Islet precursor cell (in vitro differentiated cells): ENCODE measurements at regions not wholly inside any gene's neighbourhood (a gene's known extent, or its start where the extent isn't known, plus 50 kb on each side); places are given as distances from the start of the nearest gene placed in this dataset.

Experiments used
- DNase-seq: peaks from one replicate; pipeline ENCODE4 v3.0.0-alpha.2; 2018

GRCh38 chr22:48832592-48832991 is 995.1 kb downstream of the BRD1 start:
- DNase-seq, result peak; percentile 35

DNA sequence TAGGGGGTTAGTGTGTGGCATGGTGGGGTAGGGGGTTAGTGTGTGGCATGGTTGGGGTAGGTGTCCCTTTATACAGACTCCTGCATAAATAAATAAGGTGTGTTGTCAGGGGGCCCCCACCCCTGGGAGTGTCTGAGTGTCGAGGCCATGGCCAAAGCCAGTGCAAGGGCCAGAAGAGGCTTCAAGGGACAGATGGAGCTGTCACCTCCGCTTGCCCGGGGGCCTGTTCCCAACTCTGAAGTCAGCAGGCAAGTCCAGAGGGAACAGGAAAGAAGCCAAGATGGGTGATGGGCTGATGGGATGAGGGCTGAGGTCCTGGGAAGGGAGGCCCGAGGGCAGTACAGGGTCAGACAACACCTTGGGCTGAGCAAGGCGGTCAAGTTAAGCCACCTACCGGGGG is 997.8 kb downstream of the BRD1 start:
- peak; percentile 38 for DNase-seq

- no peak for DNase-seq
Observed at GRCh38 chr22:48828688-48829087, 999.0 kb downstream of the BRD1 start.

DNA sequence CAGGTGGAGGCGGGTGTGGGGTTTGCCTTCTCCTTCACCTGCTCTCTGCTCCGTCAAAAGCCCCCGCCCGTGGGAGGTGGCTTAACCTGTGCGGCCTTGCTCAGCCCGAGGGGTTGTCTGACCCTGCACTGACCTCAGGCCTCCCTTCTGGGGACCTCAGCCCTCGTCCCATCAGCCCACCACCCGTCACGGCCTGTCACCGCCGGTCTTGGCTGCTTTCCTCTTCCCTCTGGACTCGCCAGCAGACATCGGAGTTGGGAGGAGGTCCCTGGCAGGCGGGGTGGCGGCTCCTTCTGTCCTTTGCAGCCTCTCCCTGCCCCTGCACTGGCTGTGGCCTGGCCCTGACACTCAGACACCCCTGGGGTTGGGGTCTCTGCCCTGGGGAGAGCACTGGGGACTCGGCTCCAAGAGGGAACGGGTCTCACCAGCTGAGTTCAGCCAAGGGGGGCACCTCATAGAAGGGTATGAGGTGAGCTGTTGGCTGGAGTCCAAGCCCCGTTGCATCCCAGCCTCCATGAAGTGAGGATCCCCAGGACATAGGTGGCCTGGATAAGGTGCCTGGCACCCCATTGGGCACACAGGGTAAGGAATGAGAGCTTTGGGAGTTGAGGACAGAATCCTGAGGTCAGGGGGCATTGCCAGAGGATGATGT is 999.6 kb downstream of the BRD1 start:
- DNase-seq, result peak; percentile 42

DNA sequence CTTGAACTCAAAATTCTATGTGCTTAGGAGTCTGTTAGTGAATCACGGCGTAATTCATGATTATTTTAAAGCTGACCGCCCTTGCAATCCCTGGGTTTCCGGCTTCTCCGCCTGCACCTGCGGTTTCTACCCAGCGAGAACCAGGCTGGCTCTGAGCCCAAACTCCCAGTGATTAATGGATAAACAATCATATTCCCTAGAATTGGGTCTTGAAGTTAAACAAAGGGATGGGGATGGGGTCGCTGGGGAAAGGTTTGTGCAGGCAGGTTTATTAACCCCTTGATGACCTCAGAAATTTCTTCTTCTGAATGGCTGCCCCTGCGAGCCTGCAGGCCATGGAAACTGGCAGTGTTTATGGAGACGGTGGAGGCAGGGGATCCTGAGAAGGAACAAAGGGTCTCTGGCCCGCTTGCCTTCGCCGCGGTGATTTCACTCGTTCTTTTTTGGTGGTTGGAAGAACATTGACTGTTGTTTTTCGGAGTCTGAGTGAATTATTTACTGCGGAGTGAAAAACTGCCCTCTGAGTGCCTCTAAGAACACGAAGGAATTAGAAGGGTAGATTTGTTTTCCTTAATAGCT is 1000.3 kb downstream of the BRD1 start:
- DNase-seq, result no peak

DNA sequence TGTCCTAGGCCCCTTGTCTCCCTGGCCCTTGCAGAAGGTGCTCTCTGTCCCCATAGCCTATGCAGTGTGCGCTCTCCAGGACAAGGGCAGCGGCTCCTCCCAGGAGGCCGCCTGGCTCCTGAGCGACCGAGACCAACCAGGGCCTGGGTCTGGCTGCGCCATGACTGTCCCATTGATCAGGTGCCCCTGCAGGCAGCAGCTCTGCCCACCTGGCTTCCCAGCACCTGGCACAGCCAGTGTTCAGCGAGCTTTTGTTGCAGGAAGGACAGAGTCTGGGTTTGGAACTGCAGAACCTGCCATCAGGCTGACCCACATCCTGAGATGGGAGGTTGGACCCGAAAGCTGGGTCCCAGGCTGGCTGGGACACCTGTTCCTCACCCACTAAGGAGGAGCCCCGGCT is 1001.1 kb downstream of the BRD1 start:
- DNase-seq, result peak; percentile 43

DNA sequence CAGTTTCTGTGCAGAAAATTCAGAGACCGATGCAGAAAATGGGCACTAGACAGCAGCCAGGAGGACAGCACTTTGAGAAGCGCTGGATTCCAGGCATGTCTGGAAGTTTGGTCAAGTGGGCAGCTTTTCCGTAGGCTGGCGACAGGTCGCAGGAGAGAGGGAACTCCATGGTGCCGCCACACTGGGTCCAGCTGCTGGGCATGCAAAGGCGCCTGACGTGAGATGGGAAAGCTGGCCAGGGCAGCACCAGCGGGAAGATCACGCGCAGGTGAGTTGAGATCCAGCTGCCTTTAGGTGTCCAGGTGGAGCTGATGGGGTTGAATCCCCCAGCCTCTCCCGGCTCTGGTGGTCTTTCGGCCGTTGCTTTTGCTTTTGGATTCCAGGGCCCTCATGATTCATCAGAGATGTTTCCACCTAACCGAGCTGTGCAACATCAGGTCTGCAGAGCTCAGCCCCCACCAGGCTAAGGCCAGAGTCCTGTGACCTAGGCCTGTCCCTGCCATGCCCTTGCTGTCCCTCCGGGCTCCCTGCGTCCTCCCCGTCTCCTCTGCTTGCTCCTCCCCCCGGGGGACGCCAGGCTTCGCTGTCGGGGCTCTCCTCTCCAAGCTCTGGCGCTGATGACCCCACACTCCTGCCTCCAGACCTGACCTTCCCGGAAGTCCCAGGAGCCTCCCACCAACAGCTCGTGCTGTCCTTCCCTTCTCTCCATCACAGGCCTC is 1001.7 kb downstream of the BRD1 start:
- no peak for DNase-seq

DNA sequence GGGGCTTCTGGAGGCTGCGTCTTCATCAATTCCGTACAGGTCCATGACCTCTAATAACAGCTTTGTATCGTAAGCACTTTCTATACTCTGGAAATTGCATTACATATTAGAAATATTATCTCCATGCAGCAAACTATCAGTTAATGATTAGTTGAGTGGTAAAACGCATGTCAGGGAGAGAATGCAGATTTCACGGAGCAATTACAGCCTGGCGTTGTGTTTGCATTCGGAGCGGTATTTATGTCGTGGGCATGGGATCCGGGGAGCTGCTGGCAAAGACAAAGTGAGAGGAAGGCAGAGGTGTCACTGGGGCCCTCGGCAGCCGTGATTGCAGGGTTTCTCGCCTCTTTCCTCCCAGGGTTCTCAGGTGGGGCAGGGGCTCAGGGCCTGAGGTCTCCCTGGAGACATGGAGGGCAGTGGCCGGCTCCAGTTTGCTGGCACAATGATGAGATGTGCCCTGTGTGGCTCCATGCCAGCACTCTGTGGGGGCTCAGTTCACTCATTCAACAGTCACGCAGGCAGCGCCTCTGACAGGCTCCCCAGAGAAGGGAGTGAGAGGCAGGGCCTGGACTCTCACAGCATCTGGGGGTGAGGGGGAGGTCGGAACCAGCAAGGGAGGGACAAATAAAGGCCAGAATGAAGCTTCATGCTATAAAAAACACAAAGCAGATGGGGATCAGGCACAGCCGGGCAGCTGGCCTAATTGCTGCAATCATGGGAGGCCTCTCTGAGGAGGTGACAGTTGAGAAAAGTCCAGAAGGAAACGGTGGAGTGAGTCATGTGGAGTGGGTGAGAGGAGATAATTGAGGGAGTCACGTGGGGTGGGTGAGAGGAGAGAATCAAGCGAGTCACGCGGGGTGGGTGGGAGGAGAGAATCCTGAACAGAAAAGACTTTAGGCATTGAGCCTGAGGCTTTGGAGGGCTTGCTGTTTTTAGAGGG is 1002.7 kb downstream of the BRD1 start:
- DNase-seq, result peak; percentile 81

DNA sequence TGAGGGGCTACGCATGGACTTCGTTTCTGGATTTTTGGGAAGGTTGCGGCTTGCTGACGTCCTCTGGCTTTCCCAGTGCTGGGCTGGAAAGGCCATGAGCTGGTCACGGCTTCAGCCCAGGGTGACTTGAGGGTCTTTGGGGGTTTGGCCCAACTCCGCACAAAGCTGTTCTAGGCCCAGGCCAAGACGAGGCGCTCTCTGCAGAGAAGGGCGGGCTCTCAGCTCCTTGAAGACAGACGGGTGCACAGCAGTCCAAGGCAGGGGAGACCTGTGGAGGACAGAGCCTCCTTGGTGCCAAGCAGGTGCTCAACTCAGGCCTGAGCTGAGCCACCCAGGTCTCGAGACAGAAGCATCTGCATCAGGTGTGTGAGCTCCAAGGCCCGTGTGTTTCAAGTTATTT is 1003.7 kb downstream of the BRD1 start:
- DNase-seq, result peak; percentile 44

DNA sequence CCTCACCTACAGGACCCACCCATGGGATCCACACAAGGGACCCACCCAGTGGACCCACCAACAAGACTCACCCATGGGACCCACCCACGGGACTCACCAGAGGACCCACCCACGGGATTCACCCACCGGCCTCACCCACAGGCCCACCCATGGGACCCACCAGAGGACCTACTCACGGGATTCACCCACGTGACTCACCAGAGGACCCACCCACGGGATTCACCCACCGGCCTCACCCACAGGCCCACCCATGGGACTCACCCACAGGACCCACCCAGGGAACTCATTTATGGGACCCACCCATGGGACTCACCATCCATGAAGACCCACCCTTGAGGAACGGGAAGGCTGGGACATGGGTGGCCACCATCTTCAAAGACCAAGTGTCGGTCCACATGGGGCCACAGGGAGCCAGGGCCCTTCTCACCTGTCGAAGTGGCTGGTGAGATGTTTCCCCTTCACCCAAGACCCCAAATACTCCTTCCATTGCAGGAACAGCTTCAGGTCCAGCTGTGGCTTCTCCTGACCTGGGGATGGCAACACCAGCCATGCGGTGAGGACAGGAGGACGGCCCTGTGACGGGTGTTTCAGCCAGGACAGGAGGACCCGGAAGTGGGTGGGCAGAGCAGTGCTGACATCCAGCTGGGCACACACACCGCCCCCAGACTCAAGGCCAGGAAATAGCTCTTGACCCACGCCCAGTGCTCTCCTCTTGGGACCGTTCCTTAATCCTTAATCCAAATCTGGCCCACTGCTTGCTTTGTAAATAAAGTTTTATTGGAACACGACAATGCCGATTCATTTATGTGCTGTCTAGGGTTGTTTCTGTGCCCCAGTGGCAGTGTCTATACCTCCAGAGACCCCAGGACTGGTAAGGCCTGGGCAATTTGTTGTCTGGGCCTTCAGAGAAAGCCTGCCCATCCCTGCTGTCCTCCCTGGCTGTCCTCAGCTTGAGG is 1005.1 kb downstream of the BRD1 start:
- peak; percentile 36 for DNase-seq

GRCh38 chr22:48821727-48822126 is 1005.9 kb downstream of the BRD1 start:
- no peak for DNase-seq

DNA sequence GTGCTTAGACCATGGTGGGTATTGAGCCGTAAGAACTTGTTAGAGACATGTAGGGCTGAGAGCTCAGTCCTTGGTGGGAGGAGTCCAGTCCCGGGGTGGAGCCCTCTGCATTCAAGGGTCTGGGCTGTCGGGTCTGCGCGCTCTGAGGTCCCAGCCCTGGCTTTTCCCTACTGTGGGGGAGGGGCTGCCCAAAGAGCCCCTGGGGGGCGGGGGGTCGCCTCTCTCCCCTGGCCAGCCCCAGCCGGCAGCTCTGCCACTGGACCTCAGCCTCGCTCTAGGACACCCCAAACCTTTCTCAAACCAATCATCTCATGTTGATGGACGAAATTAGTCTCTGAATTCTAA is 1006.4 kb downstream of the BRD1 start:
- DNase-seq, result no peak

- peak; percentile 38 for DNase-seq
Observed at GRCh38 chr22:48820481-48821345, 1007.0 kb downstream of the BRD1 start.

GRCh38 chr22:48819961-48820360 is 1007.7 kb downstream of the BRD1 start:
- DNase-seq, result peak; percentile 37

DNA sequence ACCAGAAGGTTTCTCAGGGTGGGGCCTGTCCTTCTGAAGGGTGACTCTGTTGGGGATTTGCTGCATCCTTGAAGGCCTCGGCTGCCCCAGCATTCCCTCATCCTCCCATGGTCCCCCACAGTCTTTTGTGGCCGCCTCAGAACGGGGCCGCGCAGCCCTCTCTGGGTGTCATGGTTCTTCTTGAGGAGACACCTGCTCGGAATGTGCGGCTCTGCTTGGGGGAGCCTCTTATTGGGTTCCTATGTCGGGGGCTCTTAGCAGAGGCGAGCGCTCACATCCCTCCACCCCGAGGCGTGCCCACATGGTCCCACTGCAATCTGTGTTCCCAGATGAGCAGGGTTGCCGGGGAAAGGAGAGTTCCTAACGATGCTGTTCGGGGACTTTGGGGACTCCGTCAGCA is 1008.4 kb downstream of the BRD1 start:
- peak; percentile 24 for DNase-seq

DNA sequence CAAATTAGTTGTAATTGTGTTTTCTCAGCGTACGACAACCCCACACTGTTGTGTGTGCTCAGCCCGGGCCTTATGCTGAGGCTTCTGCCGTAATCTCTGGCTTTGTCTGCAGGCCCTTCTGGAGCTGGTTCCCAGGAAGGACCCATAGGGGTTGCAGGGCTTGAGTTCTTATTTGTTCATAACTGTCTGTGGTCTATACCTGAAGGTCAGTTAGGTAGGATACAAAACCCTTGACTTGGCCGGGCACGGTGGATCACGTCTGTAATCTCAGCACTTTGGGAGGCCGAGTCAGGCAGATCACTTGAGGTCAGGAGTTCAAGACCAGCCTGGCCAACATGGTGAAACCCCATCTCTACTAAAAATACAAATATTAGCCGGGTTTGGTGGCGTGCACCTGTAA is 1010.2 kb downstream of the BRD1 start:
- DNase-seq, result peak; percentile 22

DNA sequence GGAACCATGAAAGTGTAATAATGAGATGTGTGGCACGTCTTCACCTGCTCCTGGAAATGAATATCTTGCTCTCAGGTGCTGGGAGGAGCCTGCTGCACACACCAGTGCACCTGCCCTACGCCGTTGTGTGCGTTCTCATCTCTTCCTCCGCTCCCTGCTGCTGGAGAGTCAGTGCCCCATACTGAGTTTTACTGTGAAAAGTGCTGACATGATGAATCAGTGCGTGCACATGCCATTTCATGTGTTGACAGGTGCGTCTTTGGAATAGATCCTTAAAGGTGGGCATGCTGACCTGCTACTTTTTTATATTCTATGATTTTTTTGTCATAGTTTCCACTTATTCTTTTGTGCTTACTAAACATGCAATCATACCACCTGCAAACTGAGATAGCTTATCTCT is 1015.8 kb downstream of the BRD1 start:
- no peak for DNase-seq

DNA sequence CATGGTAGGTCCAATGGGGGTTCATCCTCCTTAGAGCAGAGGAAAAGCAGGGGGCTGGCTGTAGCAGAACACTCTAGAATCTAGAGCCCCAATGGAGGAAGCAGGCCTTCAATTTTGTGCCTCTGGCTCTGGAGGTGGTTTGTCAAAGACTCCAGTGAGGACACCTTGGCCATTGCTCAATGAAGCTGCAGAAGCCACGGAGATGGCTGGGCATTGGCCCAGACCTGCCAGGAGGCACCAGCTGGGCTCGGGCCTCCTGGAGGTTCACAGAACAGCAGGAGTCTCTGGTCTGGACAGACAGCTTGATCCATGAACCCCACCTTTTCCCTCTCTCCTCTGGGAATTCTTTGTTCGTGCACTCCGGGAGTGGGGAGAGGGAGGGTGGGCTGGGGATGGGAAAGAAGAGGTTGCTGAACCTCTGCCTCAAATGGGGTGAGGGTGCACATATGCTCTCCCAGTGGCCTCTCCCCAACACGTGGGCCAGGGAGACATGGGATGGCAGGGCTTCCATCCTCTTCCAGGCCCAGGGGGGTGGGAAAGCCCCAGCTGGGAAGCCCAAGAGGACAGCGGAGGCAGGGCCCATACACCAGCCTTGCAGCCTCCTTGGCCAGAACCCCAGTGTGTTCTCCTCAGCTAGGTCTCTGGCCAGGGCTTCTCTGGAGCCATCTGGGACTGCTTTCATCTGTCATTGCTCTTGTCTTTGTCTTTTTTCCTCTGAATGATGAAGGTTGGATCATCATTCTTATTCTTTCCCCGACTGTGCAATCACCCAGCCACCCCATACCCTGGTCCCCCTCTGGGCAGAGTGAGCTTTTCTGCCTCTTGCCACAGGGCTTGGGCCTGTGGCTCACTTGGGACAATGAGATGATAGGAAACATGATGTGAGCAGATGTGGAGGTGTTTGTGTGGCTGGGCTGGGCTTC is 1019.4 kb downstream of the BRD1 start:
- peak; percentile 35 for DNase-seq

DNA sequence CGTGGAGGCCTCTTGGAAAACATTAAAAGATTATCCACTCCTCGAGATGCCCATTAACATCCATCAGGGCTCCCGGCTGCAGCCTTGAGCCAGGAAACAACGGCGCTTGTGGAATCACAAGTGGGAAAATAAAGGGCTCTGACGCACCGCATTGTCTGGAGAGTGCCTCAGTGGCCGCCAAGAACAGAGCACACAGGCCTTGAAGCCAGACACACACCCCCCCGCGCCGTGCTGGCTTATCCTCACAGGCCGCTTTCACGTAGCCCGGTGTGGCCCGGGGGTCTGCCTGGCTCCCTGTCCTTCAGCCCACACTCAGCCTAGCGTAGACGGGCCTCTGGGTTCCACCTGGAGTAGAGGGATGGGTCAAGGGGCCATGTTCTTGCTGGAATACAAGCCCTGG is 1020.5 kb downstream of the BRD1 start:
- peak; percentile 42 for DNase-seq

GRCh38 chr22:48806227-48806781 is 1021.4 kb downstream of the BRD1 start:
- peak; percentile 43 for DNase-seq
